ENCODE measurements at regions not wholly inside any gene's neighbourhood (a gene's known extent, or its start where the extent isn't known, plus 50 kb on each side); places are given as distances from the start of the nearest gene placed in this dataset.

GRCh38 chr3:6471744-6472143, 389.2 kb upstream of the GRM7 start:
- no peak for DNase-seq (ENCODE audit: low spot score)
- no peak overlapping the region for H3K27ac ChIP-seq (ENCODE audit: extremely low read length, insufficient read depth, low read length)
- H3K36me3 ChIP-seq (replicated peaks in 1 of 2; ENCODE audit: control insufficient read depth in 1 of 2, insufficient read depth in 2 of 2, low read length in 2 of 2): no peaks in the 10 kb centered on the region
- ChIA-PET POLR2A (no interaction called here), CTCF (ENCODE audit: low intra/inter-chr PET ratio, low total read pairs) (no interaction called here)
- intact Hi-C loops (cut with micrococcal nuclease; ENCODE audit: unreplicated experiment): no loop called here
- no peak overlapping the region for H3K4me3 ChIP-seq (replicated peaks in 1 of 3; ENCODE audit: insufficient read depth in 1 of 3, low read depth in 2 of 3, low read length in 3 of 3)
- no peak overlapping the region for H3K4me2 ChIP-seq (ENCODE audit: low read depth, low read length)
- H3K9ac ChIP-seq (ENCODE audit: insufficient read depth, low read depth, low read length): no peak overlapping the region
- ATAC-seq: no peak
- no peaks in the 10 kb centered on the region for H3K4me1 ChIP-seq (ENCODE audit: insufficient read depth, low read length)
- in situ Hi-C loops (cut with HindIII; ENCODE audit: extremely low pct_ligation_motif_present, low pct_unique_long_range_greater_than_20kb): no loop called here
- no peak for FAIRE-seq
- 32% methylated on average over 8 of the region's 8 CpGs for WGBS (ENCODE audit: low lambda C conversion rate)
- no TSS peak for BruUV-seq (replicated peaks)
- no peak overlapping the region for H2AFZ ChIP-seq (ENCODE audit: low read length)
- peaks cover 47% of the 10 kb centered on the region for H3K9me3 ChIP-seq (ENCODE audit: low read length)
- H3K27me3 ChIP-seq (ENCODE audit: control insufficient read depth in 1 of 2, insufficient read depth in 2 of 2, low read length in 2 of 2): no peaks in the 10 kb centered on the region
- H4K20me1 ChIP-seq (ENCODE audit: insufficient read depth, low read length): no peaks in the 10 kb centered on the region
- H3K79me2 ChIP-seq (ENCODE audit: insufficient read depth, low read length): no peaks in the 10 kb centered on the region
- TF ChIP-seq EED (CRISPR knock-in tag; IDR thresholded peaks at IDR 0.05): no peak
- TF ChIP-seq PITX1 (CRISPR knock-in tag; IDR thresholded peaks at IDR 0.05): no peak
- TF ChIP-seq KDM1A (CRISPR knock-in tag; IDR thresholded peaks at IDR 0.05): no peak
- no peak for TF ChIP-seq NBN (conservative IDR thresholded peaks at IDR 0.05)
- TF ChIP-seq TSC22D2 (CRISPR knock-in tag; IDR thresholded peaks at IDR 0.05; ENCODE audit: borderline replicate concordance): no peak
- no peak for TF ChIP-seq NFE2L2 (IDR thresholded peaks at IDR 0.05; ENCODE audit: low read length)
- no peak for TF ChIP-seq ZBTB42 (CRISPR knock-in tag; IDR thresholded peaks at IDR 0.05)
- no peak for TF ChIP-seq HOXA7 (CRISPR knock-in tag; IDR thresholded peaks at IDR 0.05)
- no peak for TF ChIP-seq EEA1 (CRISPR knock-in tag; IDR thresholded peaks at IDR 0.05; ENCODE audit: borderline replicate concordance)
- no peak for TF ChIP-seq ZNF841 (CRISPR knock-in tag; IDR thresholded peaks at IDR 0.05; ENCODE audit: borderline replicate concordance)
- TF ChIP-seq AHDC1 (CRISPR knock-in tag; IDR thresholded peaks at IDR 0.05; ENCODE audit: borderline replicate concordance): no peak
- TF ChIP-seq ISX (CRISPR knock-in tag; conservative IDR thresholded peaks at IDR 0.05): no peak
- no peak for TF ChIP-seq ZBTB25 (CRISPR knock-in tag; IDR thresholded peaks at IDR 0.05)
- no peak for TF ChIP-seq POLR2G (IDR thresholded peaks at IDR 0.05; ENCODE audit: low read depth, low read length)
- TF ChIP-seq ZNF335 (CRISPR knock-in tag; IDR thresholded peaks at IDR 0.05): no peak
- no peak for TF ChIP-seq ZNF180 (CRISPR knock-in tag; IDR thresholded peaks at IDR 0.05; ENCODE audit: borderline replicate concordance, low read depth)
- no peak for TF ChIP-seq E2F5 (CRISPR knock-in tag; conservative IDR thresholded peaks at IDR 0.05)
